Skeletal muscle satellite cell (primary cell): ENCODE measurements at regions not wholly inside any gene's neighbourhood (a gene's known extent, or its start where the extent isn't known, plus 50 kb on each side); places are given as distances from the start of the nearest gene placed in this dataset.

ENCODE experiments used
- H3K27me3 ChIP-seq: 2 replicates; pipeline ENCODE4 v1.7.0; 2013; ENCODE audit warnings: low read length; ENCODE audit not compliant: control insufficient read depth, insufficient read depth
- H3K36me3 ChIP-seq: 2 replicates; pipeline ENCODE4 v1.7.0; 2013; ENCODE audit warnings: mild to moderate bottlenecking, control low read depth, low read length; ENCODE audit not compliant: insufficient read depth
- H3K4me1 ChIP-seq: 2 replicates; pipeline ENCODE4 v1.7.0; 2013; ENCODE audit warnings: low read length; ENCODE audit not compliant: control insufficient read depth, insufficient read depth
- H3K4me2 ChIP-seq: 2 replicates; pipeline ENCODE4 v1.7.0; 2013; ENCODE audit warnings: mild to moderate bottlenecking, low read length
- H3K4me3 ChIP-seq: 2 replicates; pipeline ENCODE4 v1.7.0; 2013; ENCODE audit warnings: low read length
- H3K9ac ChIP-seq: 2 replicates; pipeline ENCODE4 v1.7.0; 2013; ENCODE audit warnings: mild to moderate bottlenecking, low read depth, low read length, moderate library complexity
- H3K9me3 ChIP-seq: replicated peaks from 2 replicates; pipeline ENCODE4 v1.7.0; 2013; ENCODE audit warnings: mild to moderate bottlenecking, control low read depth, low read length

GRCh38 chr12:42750356-42750755 is 160.8 kb upstream of the PRICKLE1 start:
- Histone ChIP-seq H3K36me3 (no peaks in the 10 kb centered on the region), H3K9me3 (peaks cover 4% of the 10 kb centered on the region), H3K9ac (no peak overlapping the region), H3K27me3 (no peaks in the 10 kb centered on the region), H3K4me1 (no peaks in the 10 kb centered on the region), H3K4me3 (no peak overlapping the region), H3K4me2 (no peak overlapping the region)

- peaks cover 8% of the 10 kb centered on the region for H3K4me1 ChIP-seq
- peaks cover 4% of the 10 kb centered on the region for H3K9me3 ChIP-seq
- no peaks in the 10 kb centered on the region for H3K36me3 ChIP-seq
- no peak overlapping the region for H3K4me2 ChIP-seq
- no peak overlapping the region for H3K9ac ChIP-seq
- no peaks in the 10 kb centered on the region for H3K27me3 ChIP-seq
- no peak overlapping the region for H3K4me3 ChIP-seq
These were observed 159.7 kb upstream of the PRICKLE1 start for GRCh38 chr12:42749239-42749638.

GRCh38 chr12:42744539-42745182 is 155.1 kb upstream of the PRICKLE1 start:
- Histone ChIP-seq H3K4me3 (no peak overlapping the region), H3K36me3 (no peaks in the 10 kb centered on the region), H3K4me2 (no peak overlapping the region), H3K9me3 (peaks cover 4% of the 10 kb centered on the region), H3K27me3 (no peaks in the 10 kb centered on the region), H3K9ac (no peak overlapping the region), H3K4me1 (peaks cover 26% of the 10 kb centered on the region)

DNA sequence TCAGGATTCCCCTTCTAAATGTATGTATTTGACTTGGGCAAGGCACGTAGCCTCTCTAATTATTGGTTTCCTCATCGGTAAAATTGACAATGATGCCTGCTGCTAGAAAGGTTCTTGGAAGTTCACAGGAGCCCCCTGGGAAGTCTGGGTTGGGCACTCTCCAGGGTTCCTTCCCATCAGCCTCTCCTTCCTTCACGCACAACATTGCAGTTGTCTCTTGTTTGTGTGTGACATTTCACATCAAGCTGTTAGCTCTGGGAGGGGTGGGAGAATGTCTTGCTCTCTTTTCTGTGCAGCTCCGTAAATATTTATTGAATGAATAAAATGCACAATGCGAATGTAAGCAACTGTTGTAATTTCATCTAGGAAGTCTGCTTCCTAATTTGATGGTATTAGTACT is 153.2 kb upstream of the PRICKLE1 start:
- Histone ChIP-seq H3K9ac (peak overlapping the region; percentile 47), H3K4me1 (peaks cover 26% of the 10 kb centered on the region), H3K36me3 (no peaks in the 10 kb centered on the region), H3K4me2 (peak overlapping the region; percentile 62), H3K27me3 (no peaks in the 10 kb centered on the region), H3K9me3 (peaks cover 4% of the 10 kb centered on the region), H3K4me3 (peak overlapping the region; percentile 16)

DNA sequence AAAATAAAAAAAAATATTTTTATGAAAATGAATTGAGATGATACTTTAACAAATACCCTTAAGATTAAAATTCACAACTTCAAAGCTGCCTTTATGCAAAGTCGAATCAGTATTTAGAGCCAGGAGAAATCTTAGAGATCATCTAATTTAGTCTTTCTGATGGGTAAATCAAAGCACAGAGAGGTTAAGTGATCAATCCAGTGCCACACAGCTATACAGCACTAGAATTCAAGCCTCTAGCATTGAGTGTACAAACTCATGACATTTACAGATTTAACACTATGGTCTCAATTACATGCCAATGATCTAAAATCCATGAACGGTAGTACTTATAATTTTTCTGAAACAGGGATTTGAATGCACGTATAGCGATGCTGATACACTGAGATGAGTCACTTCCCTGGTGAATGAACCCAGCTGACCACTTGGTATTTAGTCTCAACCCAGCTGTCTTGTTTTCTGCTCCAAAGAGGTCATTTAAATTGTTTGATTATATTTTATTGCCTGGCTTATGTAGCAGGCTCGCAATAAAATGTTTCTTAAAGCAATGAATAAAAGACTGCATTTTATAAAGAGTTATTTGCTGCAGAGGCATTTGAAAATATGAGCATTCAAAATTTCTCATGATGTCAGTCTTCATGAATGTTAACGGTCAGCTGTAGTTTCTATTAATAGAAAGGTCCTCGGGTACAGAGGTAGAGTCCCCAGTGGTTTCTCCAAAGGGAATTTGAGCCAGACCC is 152.4 kb upstream of the PRICKLE1 start:
- Histone ChIP-seq H3K4me3 (no peak overlapping the region), H3K4me1 (peaks cover 26% of the 10 kb centered on the region), H3K9me3 (peaks cover 4% of the 10 kb centered on the region), H3K27me3 (no peaks in the 10 kb centered on the region), H3K36me3 (no peaks in the 10 kb centered on the region), H3K4me2 (peak overlapping the region; percentile 62), H3K9ac (peak overlapping the region; percentile 47)

DNA sequence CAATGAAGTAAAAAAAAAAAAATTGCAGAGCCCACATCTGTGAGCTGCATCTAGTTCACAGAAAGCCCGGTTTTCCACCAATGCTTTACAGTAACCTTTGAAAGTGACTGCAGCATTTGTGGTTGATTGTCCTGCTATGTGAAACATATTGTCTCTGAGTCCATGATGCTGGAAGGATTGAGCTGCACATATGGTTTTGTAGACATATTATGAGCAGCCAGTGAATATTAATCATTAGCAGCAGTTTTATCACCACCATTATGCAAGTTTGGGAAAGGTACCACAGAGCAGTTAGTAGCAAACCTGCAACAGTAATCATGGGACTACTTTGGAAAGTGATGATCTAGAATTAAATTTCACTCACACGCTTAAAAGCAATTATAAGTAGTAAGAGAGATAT is 151.5 kb upstream of the PRICKLE1 start:
- Histone ChIP-seq H3K9me3 (no peaks in the 10 kb centered on the region), H3K4me2 (no peak overlapping the region), H3K4me1 (peaks cover 30% of the 10 kb centered on the region), H3K9ac (no peak overlapping the region), H3K4me3 (no peak overlapping the region), H3K27me3 (no peaks in the 10 kb centered on the region), H3K36me3 (no peaks in the 10 kb centered on the region)

GRCh38 chr12:42737398-42737797 is 147.9 kb upstream of the PRICKLE1 start:
- Histone ChIP-seq H3K36me3 (no peaks in the 10 kb centered on the region), H3K4me3 (no peak overlapping the region), H3K9ac (no peak overlapping the region), H3K9me3 (no peaks in the 10 kb centered on the region), H3K27me3 (no peaks in the 10 kb centered on the region), H3K4me2 (no peak overlapping the region), H3K4me1 (peaks cover 16% of the 10 kb centered on the region)

GRCh38 chr12:42735861-42736361 is 146.4 kb upstream of the PRICKLE1 start:
- H3K4me1 ChIP-seq = peaks cover 8% of the 10 kb centered on the region
- no peaks in the 10 kb centered on the region for H3K36me3 ChIP-seq
- H3K27me3 ChIP-seq = no peaks in the 10 kb centered on the region
- H3K4me2 ChIP-seq = peak overlapping the region; percentile 19
- H3K4me3 ChIP-seq = peak overlapping the region; percentile 16
- H3K9ac ChIP-seq = no peak overlapping the region
- H3K9me3 ChIP-seq = no peaks in the 10 kb centered on the region

- Histone ChIP-seq H3K27me3 (no peaks in the 10 kb centered on the region), H3K4me3 (no peak overlapping the region), H3K4me1 (peaks cover 8% of the 10 kb centered on the region), H3K36me3 (no peaks in the 10 kb centered on the region), H3K9me3 (no peaks in the 10 kb centered on the region), H3K9ac (no peak overlapping the region), H3K4me2 (no peak overlapping the region)
These were observed 144.4 kb upstream of the PRICKLE1 start for GRCh38 chr12:42733911-42734310.

GRCh38 chr12:42732908-42733411 is 143.4 kb upstream of the PRICKLE1 start:
- H3K4me3 ChIP-seq = no peak overlapping the region
- no peak overlapping the region for H3K4me2 ChIP-seq
- no peaks in the 10 kb centered on the region for H3K9me3 ChIP-seq
- H3K4me1 ChIP-seq = peaks cover 8% of the 10 kb centered on the region
- no peak overlapping the region for H3K9ac ChIP-seq
- no peaks in the 10 kb centered on the region for H3K27me3 ChIP-seq
- H3K36me3 ChIP-seq = no peaks in the 10 kb centered on the region

GRCh38 chr12:42730291-42730690 is 140.7 kb upstream of the PRICKLE1 start:
- Histone ChIP-seq H3K4me2 (no peak overlapping the region), H3K9me3 (no peaks in the 10 kb centered on the region), H3K36me3 (no peaks in the 10 kb centered on the region), H3K4me3 (no peak overlapping the region), H3K4me1 (peaks cover 5% of the 10 kb centered on the region), H3K27me3 (no peaks in the 10 kb centered on the region), H3K9ac (no peak overlapping the region)
